HG03342 (cell line): ENCODE measurements at regions not wholly inside any gene's neighbourhood (a gene's known extent, or its start where the extent isn't known, plus 50 kb on each side); places are given as distances from the start of the nearest gene placed in this dataset.

ENCODE experiments used
- ATAC-seq: cut with Tn5 transposase; IDR thresholded peaks from one replicate; pipeline ENCODE4 v1.9.1; 2021; ENCODE audit warnings: mild to moderate bottlenecking, moderate library complexity; ENCODE audit not compliant: unreplicated experiment

DNA sequence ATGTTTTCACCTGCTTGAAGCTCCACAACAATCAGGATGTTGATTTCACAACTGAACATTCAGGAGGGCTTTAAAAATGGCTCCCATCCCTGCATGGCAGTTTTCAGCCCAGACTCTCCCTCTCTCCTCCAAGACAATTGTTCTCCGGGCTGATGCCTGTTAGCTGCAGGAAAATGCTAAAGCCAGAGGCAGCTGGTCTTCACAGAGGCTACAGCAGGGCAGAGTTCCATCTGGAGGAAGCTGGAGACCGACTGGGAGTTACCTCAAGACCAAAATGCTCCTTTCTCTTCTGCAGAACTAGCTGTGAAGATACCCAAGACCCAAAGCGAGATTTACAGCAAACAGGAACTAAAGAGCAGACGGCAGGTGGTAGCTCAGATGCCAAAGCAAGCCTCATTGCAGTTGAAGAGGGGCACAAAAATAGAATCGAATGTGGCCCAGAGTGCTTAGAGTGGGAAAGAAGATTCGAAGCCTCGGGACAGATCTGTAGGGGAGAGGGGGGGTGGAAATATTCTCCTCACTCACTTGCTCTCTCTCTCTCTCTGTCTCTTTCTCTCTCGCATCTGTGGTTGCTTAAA, 423.6 kb downstream of the ZNF521 start:
- no peak for ATAC-seq

DNA sequence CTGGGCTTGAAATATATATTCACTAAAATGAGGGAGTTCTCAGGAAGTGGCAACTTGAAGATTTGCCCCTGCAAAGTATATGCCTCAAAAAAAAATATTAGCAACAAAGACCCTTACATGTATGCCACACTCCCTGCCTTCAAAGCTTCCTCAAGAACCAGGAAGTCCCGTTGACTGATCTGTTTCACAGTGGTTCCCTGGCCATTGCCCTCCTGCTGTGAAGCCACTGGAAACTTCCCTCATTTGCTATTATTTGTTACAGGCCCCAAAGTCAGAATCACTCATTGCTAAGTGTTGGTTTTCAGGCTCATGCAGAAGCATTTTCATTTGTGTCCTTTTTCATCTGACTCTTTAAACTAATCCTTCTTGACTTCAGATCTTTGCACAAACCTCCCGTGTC, 421.5 kb downstream of the ZNF521 start:
- no peak for ATAC-seq

DNA sequence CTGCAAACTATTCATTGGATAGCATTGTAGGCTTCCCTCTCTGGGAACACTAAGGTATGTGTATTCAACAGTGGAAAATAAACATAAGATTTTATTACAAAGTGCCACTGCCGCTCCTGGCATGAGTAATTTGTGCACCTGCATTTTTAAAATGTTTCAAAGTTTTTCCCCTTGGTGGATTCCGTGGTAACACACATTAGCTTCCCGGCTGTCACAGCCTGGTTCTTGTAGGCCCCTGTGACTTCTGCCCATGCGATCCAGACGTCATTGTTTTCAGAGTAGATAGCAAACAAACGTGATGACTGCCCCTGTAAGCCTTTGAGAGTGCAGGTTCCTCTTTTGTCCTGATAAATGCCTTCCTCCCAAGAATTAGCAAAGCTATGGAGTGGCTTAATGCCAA, 421.0 kb downstream of the ZNF521 start:
- no peak for ATAC-seq

DNA sequence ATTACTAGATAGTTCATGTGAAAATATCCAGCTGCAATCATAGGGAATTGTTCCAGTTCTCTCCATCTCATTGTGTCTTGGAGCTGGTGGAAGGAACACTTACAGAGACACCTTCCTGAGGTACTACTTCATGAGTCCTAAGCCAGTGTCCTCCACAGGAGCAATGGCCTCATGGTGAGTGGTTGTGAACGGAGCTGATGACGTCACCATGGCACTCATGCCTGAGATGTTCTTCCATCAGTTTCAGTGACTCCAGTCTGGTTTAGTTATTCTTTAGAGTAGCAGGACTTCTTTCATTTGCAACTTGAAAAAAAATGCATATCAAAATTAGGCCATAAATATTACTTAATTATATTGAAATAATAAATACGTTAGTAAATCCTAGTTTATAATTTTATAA, 418.6 kb downstream of the ZNF521 start:
- no peak for ATAC-seq

DNA sequence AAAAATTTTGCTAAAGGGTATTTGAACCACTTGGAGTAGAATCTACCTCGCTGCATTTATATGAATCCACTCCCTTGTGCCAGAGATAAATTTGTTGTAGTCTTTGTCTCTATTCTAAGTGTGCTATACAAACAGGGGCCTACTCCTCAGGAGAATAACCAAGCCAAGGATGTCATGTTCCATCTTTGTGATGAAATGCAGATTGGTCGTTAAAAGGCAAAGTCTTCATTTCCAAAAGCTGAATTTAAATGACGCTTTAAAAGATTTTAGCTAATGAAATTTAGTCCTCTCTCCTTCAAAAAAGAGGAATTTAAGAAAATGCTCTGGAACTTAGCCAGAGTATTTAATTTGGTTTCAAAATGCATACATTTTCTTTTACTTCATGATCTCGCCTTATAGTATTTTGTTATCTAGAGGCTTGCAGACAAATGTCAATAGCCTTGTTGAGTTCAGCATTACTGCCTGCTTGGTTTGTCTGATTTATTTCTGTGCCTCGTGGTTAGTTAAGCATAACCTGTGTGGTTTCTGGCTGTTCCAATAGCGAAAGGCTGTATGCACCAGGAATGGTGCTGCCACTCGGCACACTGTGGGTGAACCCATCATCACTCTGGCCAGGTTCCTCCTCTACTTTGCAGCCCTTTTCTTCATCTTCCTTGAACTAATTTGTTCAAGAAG, 417.6 kb downstream of the ZNF521 start:
- no peak for ATAC-seq

DNA sequence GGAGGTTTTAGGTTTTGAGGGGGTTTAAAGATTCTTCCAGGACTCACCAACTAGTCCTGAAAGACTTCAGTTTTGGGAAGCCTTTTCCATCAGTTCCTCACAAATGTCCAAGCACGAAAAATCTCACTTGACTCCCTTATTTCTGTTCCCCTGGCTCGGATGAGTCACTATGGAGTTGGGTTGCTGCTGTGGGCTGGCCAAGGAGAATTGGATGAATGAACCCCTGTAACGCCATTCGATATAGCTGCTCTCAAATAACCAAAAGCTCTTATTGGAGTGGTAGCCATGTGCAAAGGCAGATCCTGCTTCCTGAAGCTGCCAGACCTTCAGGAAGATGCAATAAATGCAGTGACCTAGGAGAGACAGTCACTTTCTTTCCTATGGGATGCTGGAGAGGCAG, 417.0 kb downstream of the ZNF521 start:
- ATAC-seq: no peak

DNA sequence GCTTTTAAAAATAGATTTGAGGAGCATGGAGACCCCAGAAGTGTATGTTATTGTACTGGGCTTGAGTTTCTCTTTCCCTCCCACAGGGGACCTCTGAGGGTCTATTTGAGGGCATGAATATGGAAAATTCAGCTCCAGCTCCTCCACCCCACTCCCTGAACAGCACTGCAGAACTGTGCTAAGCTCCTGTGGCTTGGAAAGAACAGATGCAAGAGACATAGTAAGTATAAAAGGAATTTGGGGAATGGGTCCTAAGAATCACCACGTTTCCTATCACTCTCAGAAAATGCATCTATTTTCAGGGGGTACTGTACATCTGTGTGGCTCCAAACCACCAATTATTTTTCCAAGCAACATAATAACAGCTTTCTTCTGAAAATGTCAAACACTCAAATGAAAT, 416.1 kb downstream of the ZNF521 start:
- ATAC-seq: no peak

DNA sequence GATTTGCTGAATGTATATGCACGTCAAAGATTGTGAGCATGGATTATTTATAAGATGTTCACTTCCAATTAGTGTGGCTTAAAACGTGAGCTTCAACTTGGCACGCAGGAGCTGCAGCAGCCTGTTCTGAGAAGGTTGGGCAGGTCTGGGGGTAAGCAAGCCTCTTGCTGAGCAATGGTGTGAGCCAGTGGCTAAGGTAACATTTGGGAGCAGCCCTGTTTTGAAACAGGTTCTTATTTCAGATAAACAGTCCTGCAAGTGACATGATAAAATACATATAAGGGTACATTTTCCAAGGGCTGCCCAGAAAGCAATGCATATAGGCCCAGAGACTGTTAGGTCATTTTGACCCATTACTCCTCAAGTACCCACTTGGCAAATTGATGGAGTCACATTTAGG, 415.3 kb downstream of the ZNF521 start:
- ATAC-seq: no peak

DNA sequence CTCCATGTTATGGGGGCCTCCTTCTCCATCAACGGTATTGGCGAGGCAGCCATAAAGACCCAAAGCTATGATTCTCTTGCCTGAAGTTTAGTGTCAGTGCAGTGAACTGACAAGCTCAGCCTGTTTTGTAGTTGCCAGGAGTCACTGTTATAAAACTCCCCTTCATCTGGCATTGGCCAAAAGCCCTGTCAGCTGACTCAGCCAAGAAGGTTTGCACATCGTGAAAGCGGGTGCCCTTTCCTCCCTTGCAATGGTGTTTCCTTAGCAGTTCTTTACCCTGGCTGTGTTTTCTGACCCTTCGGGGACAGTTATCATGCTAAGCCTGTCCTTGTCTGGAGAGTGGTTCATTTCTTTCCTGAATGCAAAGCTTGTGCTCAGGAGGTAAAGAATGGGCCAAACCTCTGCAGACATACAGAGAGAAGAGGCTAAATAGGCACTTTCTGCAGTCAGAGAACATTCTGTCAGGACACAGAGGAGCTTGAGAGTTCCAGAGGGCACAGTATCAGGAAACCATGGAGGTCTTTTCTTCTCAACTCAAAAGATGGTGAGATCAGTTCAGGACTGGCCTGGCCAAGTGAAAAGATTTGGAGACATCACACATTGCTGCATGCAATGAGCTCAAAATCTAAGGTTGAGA, 414.2 kb downstream of the ZNF521 start:
- no peak for ATAC-seq

DNA sequence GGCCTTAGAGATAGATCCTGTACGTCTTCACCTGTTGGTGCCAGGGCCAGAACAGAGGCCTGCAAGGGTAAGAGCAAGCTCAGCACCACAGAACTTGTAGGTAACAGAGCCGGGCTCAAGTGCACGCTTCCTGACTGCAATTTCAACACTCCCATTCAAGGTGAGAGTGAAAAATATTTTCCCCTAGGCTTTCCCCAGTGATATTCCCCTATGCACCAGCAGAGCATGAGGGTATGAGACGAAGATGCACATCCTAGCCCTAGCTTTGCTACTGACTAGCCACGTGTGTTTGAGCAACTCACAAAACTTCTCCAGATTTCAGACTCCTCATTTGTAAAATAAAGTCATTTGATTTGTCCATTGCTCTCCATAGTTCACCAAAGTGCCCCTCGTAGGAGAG, 411.6 kb downstream of the ZNF521 start:
- no peak for ATAC-seq

DNA sequence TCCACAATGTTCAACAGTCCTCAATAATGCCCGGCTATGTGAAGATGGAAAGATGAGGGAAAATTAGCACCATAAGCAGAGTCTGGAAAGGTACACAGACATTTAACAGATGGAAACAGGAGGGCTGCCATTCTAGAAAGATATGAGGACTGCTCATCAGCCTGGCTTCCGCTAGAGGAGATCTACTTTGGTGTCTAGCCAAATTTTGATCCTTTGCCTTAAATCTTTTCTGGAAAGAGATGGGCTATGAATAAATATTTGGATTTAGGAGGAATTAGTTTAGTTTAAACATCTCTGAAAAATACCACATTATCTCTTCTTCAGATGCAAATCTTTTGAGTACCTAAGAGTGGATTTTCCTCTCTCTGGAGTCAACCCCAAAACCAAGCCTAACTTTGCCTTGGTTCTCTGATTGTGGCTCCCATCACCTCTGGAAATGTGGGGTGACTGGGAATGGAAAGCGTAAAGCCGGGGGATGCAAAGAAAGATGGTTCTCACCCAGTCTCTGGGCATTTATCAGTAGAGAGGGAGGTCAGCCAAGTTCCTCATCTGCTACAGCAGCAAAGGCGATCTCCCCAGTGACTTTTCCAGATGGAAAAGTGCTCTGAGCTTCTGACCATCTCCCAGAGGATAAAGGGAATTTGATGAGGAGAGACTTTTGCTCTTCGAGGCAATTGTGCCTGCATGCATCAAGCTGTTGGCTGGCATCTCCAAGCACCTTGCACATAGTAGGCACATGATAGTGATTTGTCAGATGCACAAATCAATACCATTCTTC, 410.6 kb downstream of the ZNF521 start:
- ATAC-seq: no peak

DNA sequence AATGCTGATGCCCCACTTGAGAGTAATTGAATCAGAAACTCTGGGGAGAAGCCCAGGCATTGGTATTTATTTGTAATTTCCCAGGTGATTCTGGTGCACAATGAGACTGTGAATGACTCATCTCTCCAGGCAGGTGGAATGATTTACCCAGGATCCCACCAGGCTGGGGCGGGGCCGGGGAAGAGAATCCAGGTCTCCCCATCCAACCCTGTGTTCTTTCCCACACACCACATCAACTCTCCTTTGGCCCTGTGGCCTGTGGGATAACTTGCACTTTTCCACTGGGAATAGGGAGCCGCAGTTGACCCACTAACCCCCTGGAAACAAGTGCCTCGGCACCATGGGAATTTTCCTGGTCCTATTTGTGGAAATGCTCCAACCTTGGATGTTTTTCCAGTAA, 409.8 kb downstream of the ZNF521 start:
- no peak for ATAC-seq

DNA sequence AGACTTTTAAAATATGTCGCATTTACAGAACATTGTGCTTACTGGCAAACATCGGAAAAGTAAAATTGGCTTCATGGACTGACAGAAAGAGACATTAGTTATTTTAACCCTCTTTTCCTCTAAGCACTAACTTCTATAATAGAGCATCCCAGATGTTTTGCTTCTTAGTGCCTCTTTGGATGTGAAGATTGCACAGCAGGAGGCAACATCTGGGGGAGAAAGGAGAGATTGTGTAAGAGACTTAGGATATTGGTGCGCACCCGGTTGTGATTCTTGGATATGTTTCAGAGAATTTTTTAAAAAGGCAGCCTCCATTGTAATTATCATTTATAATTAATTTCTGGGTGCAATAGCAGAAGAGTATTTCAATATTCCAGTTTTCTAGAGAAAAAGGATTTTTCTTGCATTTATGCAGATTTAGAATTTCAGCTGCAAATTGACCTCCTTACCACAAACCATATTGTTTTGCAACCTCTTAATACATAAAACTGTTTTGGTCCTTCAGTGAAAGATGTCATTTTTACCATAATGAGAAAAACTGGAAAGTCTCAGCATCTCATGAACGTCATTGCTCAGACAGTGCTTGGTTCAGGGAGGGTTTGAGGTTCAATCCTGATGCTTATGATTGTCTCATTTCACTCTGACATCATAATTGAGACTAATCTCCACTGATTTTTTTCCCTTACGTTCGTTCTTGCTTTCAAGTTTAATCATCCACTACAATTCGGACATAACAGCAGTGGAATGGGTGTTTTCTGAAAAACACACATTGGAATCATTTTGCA, 404.3 kb downstream of the ZNF521 start:
- no peak for ATAC-seq

DNA sequence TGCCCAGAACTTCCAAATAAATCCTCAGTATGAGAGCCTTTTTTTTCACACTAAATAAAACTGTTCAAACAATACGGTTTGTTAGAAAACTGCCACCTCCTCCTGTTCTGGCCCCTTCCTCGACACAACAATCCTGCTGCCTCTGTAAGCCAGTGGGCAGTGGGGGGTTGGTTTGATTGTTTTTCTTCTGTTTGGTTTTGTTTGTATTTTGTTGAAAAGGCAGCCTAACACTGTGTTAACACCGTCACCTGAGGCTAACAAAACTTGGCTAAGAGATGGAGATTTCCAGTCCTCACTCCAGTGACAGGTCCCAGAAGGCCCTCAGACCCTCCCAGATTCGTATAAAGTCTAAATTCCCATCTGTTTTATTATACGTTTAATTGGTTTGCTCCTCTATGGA, 402.1 kb downstream of the ZNF521 start:
- no peak for ATAC-seq

DNA sequence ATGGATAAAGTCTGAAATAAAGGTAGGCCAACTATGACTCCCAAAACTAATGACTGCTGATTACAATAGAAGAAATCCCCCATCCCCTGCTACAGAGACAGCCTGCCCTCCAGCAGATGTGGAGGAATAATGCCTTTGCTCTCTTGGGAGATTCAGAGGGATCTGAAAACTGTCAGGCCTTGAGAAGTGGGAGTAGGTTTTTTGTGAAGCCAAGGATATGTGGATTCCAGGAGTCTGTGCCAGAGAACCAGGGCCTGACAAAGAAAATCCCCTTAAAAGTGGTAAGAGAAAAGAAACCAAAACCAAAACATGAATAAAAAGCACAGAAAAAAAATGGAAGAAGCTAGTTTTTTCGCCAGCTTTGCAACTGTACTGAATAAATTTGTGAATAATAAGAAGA, 397.6 kb downstream of the ZNF521 start:
- ATAC-seq: no peak

DNA sequence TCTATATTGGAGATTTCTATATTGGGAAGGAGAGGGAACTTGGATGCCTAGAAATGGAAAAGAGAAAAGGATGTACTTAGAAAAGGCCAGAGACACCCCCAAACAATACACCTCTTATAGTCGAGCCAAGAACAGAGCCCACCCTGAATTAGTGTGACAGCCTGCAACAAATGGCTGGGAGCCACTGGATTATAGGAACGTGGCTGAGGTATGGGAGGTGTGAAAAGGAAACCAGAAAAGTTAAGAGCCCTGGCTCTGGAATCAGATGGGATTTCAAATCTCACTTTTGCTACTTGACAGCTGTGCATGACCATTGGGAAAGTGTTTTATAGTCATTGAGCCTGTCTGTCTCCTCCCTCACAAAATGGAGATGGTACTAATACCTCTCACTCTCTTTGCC, 394.0 kb downstream of the ZNF521 start:
- no peak for ATAC-seq

DNA sequence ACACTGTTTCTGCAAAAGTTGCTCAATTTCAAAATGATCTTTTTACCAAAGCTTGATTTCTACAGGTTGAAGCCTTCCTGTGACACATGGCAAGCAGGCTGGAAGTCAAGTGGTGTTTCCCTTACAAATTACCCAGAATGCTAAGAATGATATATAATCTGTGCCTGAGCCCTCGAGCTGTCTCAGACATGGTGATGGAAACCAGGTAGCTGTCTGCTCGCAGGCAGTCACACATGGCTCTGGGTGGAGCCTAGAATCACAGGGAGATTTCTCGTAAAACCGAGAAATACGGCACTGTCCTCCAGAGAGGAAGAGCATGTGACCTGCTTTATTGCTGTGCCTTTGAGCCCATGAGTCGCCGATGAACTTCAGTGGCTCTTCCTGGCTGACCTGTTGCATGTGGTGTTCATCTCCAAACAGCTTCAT, 392.9 kb downstream of the ZNF521 start:
- no peak for ATAC-seq

DNA sequence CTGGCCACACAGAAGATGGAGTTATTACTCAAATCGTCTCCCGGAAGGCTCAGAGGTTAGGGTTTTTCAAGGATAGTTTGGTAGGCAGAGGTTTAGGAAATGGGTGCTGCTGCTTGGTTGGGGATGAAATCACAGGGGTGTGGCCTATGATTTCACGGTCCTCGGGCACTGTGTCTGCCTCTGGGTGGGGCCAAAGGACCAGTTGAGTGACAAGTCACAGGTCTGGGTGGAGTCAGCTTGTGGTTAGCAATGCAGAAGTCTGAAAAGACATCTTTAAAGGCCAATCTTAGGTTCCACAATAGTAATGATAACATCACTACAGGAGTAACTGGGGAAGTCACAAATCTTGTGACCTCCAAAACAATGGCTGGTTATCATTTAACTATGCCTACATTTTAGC, 387.8 kb downstream of the ZNF521 start:
- ATAC-seq: peak; percentile 95

DNA sequence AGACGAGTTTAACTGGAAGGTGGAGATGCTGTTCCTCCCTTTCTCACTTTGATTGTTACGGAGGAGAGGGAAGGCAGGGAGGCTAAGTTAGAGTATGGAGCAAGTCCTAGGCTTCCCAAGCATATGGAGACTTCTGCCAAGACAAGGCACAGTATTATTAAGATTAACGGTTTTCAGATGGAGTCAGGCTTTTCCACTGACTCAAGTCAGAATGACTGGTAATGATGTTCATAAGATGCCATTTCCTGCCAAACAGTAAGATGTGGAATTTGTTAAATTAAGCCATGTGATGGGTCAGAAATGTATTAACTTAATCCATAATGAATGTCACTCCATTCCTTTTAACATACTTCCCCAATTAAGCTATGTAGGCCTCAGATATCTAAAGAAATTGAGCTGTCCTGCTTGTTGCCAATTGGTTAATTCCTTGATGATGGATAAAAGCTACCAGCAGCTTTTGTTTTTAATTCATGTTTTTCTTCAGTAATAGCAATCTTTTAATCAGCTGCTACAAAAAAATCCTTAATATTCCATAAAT, 383.7 kb downstream of the ZNF521 start:
- ATAC-seq: no peak

DNA sequence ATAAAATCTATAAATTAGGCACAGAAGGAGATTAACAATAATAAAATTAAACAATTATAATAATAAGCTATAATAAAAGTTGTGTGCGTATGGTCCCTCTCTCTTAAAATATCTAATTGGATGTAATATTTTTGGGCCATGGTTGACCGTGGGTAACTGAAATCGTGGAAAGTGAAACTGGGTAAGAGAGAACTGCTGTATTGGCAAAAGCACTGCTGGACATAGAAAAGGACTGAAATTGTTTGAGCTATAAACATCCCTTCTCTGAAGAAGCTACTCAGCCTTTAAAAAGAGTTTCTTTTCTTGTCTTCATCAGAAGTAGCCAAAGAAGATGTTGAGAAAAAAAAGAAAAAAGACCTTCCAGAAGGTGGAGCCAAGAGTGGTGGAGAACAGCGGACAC, 379.4 kb downstream of the ZNF521 start:
- ATAC-seq: no peak

DNA sequence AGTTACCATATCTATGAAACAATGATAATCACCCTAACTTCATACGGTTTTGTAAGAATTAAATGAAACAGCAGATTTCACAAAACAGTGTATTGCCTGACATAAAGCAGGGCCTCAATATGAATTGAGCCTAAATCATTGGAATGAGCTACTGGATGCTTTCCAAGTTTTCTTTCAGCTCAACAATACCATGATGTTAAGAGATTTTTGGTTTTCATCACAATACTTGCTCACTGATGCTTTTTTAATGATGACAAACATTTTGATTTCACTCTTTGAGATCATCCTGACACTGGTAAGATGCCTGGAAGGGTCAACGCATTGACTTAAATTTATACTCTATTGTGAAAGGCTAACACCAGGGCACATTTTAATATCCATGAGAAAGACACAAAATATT, 377.5 kb downstream of the ZNF521 start:
- ATAC-seq: no peak
